ENCODE measurements at regions not wholly inside any gene's neighbourhood (a gene's known extent, or its start where the extent isn't known, plus 50 kb on each side); places are given as distances from the start of the nearest gene placed in this dataset.
"Not testable (repeated sequence)": the region's sequence is repeated elsewhere in the genome, so short reads cannot be mapped to it uniquely, and the experiment has no call there.

- ChIA-PET CTCF (no interaction called here), POLR2A (no interaction called here)
- TF ChIP-seq TARDBP (IDR thresholded peaks at IDR 0.05): no peak
- TF ChIP-seq PKNOX1 (IDR thresholded peaks at IDR 0.05): no peak
- TF ChIP-seq FOXA1 (IDR thresholded peaks at IDR 0.05): no peak
- TF ChIP-seq ZNF384 (IDR thresholded peaks at IDR 0.05): no peak
- no peak for TF ChIP-seq L3MBTL2 (conservative IDR thresholded peaks at IDR 0.05)
- no peak for TF ChIP-seq HDGF (IDR thresholded peaks at IDR 0.05; ENCODE audit: borderline replicate concordance)
- no peak for TF ChIP-seq ARNT (IDR thresholded peaks at IDR 0.05)
- no peak for TF ChIP-seq CTBP1 (IDR thresholded peaks at IDR 0.05; ENCODE audit: borderline replicate concordance)
- no peak for TF ChIP-seq SUZ12 (IDR thresholded peaks at IDR 0.05)
- TF ChIP-seq LEF1 (IDR thresholded peaks at IDR 0.05; ENCODE audit: borderline replicate concordance): no peak
- TF ChIP-seq ELF4 (IDR thresholded peaks at IDR 0.05): no peak
- TF ChIP-seq SP1 (IDR thresholded peaks at IDR 0.05): no peak
- TF ChIP-seq FOXK2 (IDR thresholded peaks at IDR 0.05): no peak
- TF ChIP-seq NFRKB (IDR thresholded peaks at IDR 0.05): no peak
- no peak for DNase-seq (ENCODE audit: extremely low spot score)
Measured at GRCh38 chr9:16290169-16290568, 580.3 kb downstream of the BNC2 start.

DNA sequence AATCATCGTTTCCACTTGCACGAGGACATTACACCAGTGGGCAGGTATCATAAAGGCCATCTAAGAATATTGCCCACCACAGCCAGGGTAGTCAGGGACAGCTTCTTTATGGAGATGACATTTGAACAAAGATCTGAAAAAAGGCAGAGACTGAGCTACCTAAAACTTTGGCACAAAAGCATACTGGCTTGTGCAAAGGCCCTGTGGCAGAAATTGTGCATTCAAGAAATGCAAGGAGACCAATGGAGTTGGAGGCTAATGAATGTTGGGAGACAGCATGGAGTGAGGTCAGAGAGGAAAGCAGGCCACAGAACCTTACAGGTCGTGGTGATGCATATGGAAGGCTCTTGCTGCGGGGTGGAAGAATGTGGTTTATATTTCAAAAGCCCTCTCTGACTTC is 578.5 kb downstream of the BNC2 start:
- no peak for TF ChIP-seq FOXM1 (IDR thresholded peaks at IDR 0.05; ENCODE audit: borderline replicate concordance)
- TF ChIP-seq SUZ12 (IDR thresholded peaks at IDR 0.05): no peak
- TF ChIP-seq NFRKB (IDR thresholded peaks at IDR 0.05): no peak
- no peak for TF ChIP-seq ARNT (IDR thresholded peaks at IDR 0.05)
- TF ChIP-seq HDGF (IDR thresholded peaks at IDR 0.05; ENCODE audit: borderline replicate concordance): no peak
- no peak for TF ChIP-seq TARDBP (IDR thresholded peaks at IDR 0.05)
- DNase-seq (ENCODE audit: extremely low spot score): no peak
- ChIA-PET CTCF (no interaction called here), POLR2A (no interaction called here)

DNA sequence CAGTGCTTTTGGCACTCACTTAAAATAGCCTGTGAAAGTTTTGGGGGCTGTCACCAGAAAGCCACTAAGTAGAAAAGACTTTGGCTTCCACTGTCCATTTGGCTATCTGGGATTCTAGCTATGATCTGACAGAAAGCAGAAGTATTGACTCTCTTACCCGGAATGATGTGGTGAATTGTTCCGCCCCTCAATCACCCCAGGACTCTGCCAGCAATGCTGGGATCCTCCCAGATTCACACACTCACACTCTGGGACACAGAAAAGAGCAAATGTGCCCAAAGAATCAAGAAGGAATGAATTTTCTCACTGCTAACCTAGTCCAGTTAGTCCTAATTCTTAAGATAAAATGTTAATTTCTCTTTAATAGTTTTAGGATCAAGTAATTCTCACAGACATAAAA is 576.9 kb downstream of the BNC2 start:
- DNase-seq (ENCODE audit: extremely low spot score): no peak
- ChIA-PET CTCF (no interaction called here), POLR2A (no interaction called here)
- TF ChIP-seq BHLHE40 (IDR thresholded peaks at IDR 0.05; ENCODE audit: borderline replicate concordance): no peak
- TF ChIP-seq NFRKB (IDR thresholded peaks at IDR 0.05): no peak

GRCh38 chr9:16294133-16294770 is 576.2 kb downstream of the BNC2 start:
- TF ChIP-seq NFRKB (IDR thresholded peaks at IDR 0.05) (no peak), SP1 (IDR thresholded peaks at IDR 0.05) (no peak), LEF1 (IDR thresholded peaks at IDR 0.05; ENCODE audit: borderline replicate concordance) (no peak), ELF4 (IDR thresholded peaks at IDR 0.05) (no peak), HDGF (IDR thresholded peaks at IDR 0.05; ENCODE audit: borderline replicate concordance) (no peak), PKNOX1 (IDR thresholded peaks at IDR 0.05) (no peak), L3MBTL2 (conservative IDR thresholded peaks at IDR 0.05) (no peak), FOXM1 (IDR thresholded peaks at IDR 0.05; ENCODE audit: borderline replicate concordance) (no peak), TARDBP (IDR thresholded peaks at IDR 0.05) (no peak), ARNT (IDR thresholded peaks at IDR 0.05) (no peak), ZNF384 (IDR thresholded peaks at IDR 0.05) (no peak), FOXA1 (IDR thresholded peaks at IDR 0.05) (no peak), FOXK2 (IDR thresholded peaks at IDR 0.05) (no peak), BHLHE40 (IDR thresholded peaks at IDR 0.05; ENCODE audit: borderline replicate concordance) (no peak), SUZ12 (IDR thresholded peaks at IDR 0.05) (no peak), CTBP1 (IDR thresholded peaks at IDR 0.05; ENCODE audit: borderline replicate concordance) (no peak)
- ChIA-PET CTCF (no interaction called here), POLR2A (no interaction called here)
- DNase-seq (ENCODE audit: extremely low spot score): no peak

DNA sequence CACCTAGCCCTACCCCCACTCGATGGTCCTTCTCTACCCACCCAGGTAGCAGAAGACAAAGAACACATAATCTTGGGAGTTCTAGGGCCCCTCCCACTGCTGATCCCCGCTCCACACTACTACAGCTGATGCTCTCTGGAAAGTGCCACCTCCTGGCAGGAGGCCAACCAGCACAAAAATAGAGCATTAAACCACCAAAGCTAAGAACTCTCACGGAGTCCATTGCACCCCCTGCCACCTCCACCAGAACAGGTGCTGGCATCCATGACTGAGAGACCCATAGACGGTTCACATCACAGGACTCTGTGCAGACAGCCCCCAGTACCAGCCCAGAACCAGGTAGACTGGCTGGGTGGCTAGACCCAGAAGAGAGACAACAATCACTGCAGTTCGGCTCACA is 575.5 kb downstream of the BNC2 start:
- DNase-seq (ENCODE audit: extremely low spot score); POLR2A ChIA-PET; CTCF ChIA-PET: not testable (repeated sequence)

GRCh38 chr9:16299368-16299767 is 571.1 kb downstream of the BNC2 start:
- POLR2A ChIA-PET; DNase-seq (ENCODE audit: extremely low spot score); CTCF ChIA-PET: not testable (repeated sequence)

DNA sequence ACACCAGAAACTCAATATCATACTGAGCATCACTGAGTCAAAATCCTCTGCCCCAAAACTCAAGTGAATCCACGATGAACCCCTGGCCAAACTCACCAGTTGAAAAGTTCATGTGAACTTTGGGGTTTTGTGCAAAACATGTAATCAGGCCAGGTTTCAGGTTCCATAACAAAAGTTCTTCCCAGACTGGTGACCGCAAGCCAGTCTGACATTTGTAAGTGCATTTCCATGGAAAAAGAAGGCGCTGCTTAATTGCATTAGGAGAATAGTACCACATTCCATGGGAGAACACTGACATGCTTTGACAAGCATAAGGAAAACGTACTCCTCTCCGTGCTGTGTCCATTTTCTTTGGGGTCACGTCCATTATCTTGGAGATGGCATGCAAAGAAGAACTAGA is 567.0 kb downstream of the BNC2 start:
- no peak for DNase-seq (ENCODE audit: extremely low spot score)
- ChIA-PET CTCF (no interaction called here), POLR2A (no interaction called here)
- TF ChIP-seq NFRKB (IDR thresholded peaks at IDR 0.05) (no peak), HDGF (IDR thresholded peaks at IDR 0.05; ENCODE audit: borderline replicate concordance) (no peak), SP1 (IDR thresholded peaks at IDR 0.05) (no peak), PKNOX1 (IDR thresholded peaks at IDR 0.05) (no peak), ELF4 (IDR thresholded peaks at IDR 0.05) (no peak), ARNT (IDR thresholded peaks at IDR 0.05) (no peak), FOXK2 (IDR thresholded peaks at IDR 0.05) (no peak), SUZ12 (IDR thresholded peaks at IDR 0.05) (no peak), L3MBTL2 (conservative IDR thresholded peaks at IDR 0.05) (no peak), LEF1 (IDR thresholded peaks at IDR 0.05; ENCODE audit: borderline replicate concordance) (no peak), FOXA1 (IDR thresholded peaks at IDR 0.05) (no peak), FOXM1 (IDR thresholded peaks at IDR 0.05; ENCODE audit: borderline replicate concordance) (no peak), ZNF384 (IDR thresholded peaks at IDR 0.05) (no peak), CTBP1 (IDR thresholded peaks at IDR 0.05; ENCODE audit: borderline replicate concordance) (no peak)
